ENCODE measurements at regions not wholly inside any gene's neighbourhood (a gene's known extent, or its start where the extent isn't known, plus 50 kb on each side); places are given as distances from the start of the nearest gene placed in this dataset.

DNA sequence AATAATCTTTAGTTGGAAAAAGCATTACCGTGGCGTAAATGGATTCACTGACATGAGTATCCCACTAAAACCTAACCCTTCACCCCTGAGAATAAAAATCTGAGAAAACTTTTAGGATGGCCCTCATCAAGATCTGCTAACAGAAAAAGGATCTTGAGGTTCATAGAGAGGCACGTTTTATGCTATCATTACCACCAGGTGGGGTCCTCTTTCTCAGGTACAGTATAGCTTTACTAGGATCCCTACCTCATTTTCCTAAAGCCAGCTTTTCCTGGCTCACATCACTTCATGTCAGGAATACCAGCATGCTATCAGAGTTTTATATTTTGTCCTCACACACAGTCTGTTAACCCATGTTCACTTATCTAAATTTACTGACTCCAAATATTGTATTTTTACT lies 173.7 kb downstream of the POM121L12 start:
- POLR2A ChIA-PET: no interaction called here
- Histone ChIP-seq H3K9me1 (ENCODE audit: control insufficient read depth, insufficient read depth, low read length) (no peaks in the 10 kb centered on the region), H3K36me3 (ENCODE audit: control insufficient read depth, insufficient read depth, low read length) (no peaks in the 10 kb centered on the region), H4K20me1 (replicated peaks; ENCODE audit: control insufficient read depth, insufficient read depth, low read length) (no peaks in the 10 kb centered on the region), H3K4me2 (ENCODE audit: insufficient read depth, low read length) (no peak overlapping the region), H3K27ac (ENCODE audit: extremely low read depth, low read depth, low read length) (no peak overlapping the region), H2AFZ (ENCODE audit: low read depth, low read length) (no peak overlapping the region), H3K9me3 (replicated peaks; ENCODE audit: control insufficient read depth, insufficient read depth, low read depth, low read length) (no peaks in the 10 kb centered on the region), H3K27me3 (ENCODE audit: control insufficient read depth in 2 of 2, insufficient read depth in 2 of 2, low read length in 2 of 2) (no peaks in the 10 kb centered on the region), H3K4me1 (replicated peaks in 1 of 2; ENCODE audit: control insufficient read depth in 2 of 2, insufficient read depth in 2 of 2, low read length in 2 of 2) (no peaks in the 10 kb centered on the region), H3K9ac (ENCODE audit: insufficient read depth in 1 of 2, low read depth in 2 of 2, low read length in 2 of 2) (no peak overlapping the region), H3K79me2 (ENCODE audit: control insufficient read depth, insufficient read depth, low read length) (no peaks in the 10 kb centered on the region), H3K4me3 (no peak overlapping the region)
- WGBS (ENCODE audit: insufficient coverage, low coverage, missing lambda C conversion rate): 2% methylated on average over 3 of the region's 3 CpGs
- intact Hi-C loops (cut with micrococcal nuclease) (no loop called here), in situ Hi-C loops (cut with MboI) (no loop called here)
- FAIRE-seq: no peak
- no TSS peak for BruUV-seq (replicated peaks)
- no peak for TF ChIP-seq MAFG (tag; conservative IDR thresholded peaks at IDR 0.05)
- TF ChIP-seq FIP1L1 (IDR thresholded peaks at IDR 0.05; ENCODE audit: low read depth, low read length, poor library complexity, severe bottlenecking): no peak
- no peak for TF ChIP-seq RAD51 (IDR thresholded peaks at IDR 0.05; ENCODE audit: borderline replicate concordance, low read depth)
- TF ChIP-seq ZNF282 (CRISPR knock-in tag; IDR thresholded peaks at IDR 0.05): no peak
- TF ChIP-seq, protein P1, sequence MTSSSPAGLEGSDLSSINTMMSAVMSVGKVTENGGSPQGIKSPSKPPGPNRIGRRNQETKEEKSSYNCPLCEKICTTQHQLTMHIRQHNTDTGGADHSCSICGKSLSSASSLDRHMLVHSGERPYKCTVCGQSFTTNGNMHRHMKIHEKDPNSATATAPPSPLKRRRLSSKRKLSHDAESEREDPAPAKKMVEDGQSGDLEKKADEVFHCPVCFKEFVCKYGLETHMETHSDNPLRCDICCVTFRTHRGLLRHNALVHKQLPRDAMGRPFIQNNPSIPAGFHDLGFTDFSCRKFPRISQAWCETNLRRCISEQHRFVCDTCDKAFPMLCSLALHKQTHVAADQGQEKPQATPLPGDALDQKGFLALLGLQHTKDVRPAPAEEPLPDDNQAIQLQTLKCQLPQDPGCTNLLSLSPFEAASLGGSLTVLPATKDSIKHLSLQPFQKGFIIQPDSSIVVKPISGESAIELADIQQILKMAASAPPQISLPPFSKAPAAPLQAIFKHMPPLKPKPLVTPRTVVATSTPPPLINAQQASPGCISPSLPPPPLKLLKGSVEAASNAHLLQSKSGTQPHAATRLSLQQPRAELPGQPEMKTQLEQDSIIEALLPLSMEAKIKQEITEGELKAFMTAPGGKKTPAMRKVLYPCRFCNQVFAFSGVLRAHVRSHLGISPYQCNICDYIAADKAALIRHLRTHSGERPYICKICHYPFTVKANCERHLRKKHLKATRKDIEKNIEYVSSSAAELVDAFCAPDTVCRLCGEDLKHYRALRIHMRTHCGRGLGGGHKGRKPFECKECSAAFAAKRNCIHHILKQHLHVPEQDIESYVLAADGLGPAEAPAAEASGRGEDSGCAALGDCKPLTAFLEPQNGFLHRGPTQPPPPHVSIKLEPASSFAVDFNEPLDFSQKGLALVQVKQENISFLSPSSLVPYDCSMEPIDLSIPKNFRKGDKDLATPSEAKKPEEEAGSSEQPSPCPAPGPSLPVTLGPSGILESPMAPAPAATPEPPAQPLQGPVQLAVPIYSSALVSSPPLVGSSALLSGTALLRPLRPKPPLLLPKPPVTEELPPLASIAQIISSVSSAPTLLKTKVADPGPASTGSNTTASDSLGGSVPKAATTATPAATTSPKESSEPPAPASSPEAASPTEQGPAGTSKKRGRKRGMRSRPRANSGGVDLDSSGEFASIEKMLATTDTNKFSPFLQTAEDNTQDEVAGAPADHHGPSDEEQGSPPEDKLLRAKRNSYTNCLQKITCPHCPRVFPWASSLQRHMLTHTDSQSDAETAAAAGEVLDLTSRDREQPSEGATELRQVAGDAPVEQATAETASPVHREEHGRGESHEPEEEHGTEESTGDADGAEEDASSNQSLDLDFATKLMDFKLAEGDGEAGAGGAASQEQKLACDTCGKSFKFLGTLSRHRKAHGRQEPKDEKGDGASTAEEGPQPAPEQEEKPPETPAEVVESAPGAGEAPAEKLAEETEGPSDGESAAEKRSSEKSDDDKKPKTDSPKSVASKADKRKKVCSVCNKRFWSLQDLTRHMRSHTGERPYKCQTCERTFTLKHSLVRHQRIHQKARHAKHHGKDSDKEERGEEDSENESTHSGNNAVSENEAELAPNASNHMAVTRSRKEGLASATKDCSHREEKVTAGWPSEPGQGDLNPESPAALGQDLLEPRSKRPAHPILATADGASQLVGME (CRISPR knock-in tag; IDR thresholded peaks at IDR 0.05): no peak
- TF ChIP-seq KDM2B (CRISPR knock-in tag; IDR thresholded peaks at IDR 0.05): no peak
- TF ChIP-seq CTBP1 (IDR thresholded peaks at IDR 0.05; ENCODE audit: borderline replicate concordance): no peak
- no peak for TF ChIP-seq NR1H2 (CRISPR knock-in tag; IDR thresholded peaks at IDR 0.05)
- TF ChIP-seq FOS (IDR thresholded peaks at IDR 0.05; ENCODE audit: extremely low read depth, insufficient read length): no peak
- TF ChIP-seq ZKSCAN3 (CRISPR knock-in tag; IDR thresholded peaks at IDR 0.05): no peak
- no peak for TF ChIP-seq XRCC4 (IDR thresholded peaks at IDR 0.05; ENCODE audit: extremely low read depth, insufficient read depth, insufficient read length)
- no peak for TF ChIP-seq ZFP1 (CRISPR knock-in tag; IDR thresholded peaks at IDR 0.05)
- no peak for TF ChIP-seq ZSCAN32 (CRISPR knock-in tag; IDR thresholded peaks at IDR 0.05)
- no peak for TF ChIP-seq ZNF75A (CRISPR knock-in tag; IDR thresholded peaks at IDR 0.05)
- no peak for TF ChIP-seq CBFA2T3 (IDR thresholded peaks at IDR 0.05)
- no peak for TF ChIP-seq SRF (CRISPR knock-in tag; IDR thresholded peaks at IDR 0.05)
- no peak for TF ChIP-seq ZNF124 (CRISPR knock-in tag; IDR thresholded peaks at IDR 0.05)
- ATAC-seq: no peak
- CTCF ChIA-PET (ENCODE audit: low intra/inter-chr PET ratio): no interaction called here
- DNase-seq (ENCODE audit: extremely low read depth in 1 of 4, low spot score in 3 of 4): no peak
